ENCODE measurements at regions not wholly inside any gene's neighbourhood (a gene's known extent, or its start where the extent isn't known, plus 50 kb on each side); places are given as distances from the start of the nearest gene placed in this dataset.

- Histone ChIP-seq H3K4me3 (no peak overlapping the region), H3K27ac (no peak overlapping the region), H3K4me1 (no peaks in the 10 kb centered on the region), H3K27me3 (peaks cover 0 to 2% of the 10 kb centered on the region in 2 donors), H3K36me3 (no peaks in the 10 kb centered on the region), H3K9me3 (no peaks in the 10 kb centered on the region)
- TF ChIP-seq CTCF (IDR thresholded peaks at IDR 0.05) (no peak), EP300 (IDR thresholded peaks at IDR 0.05) (no peak), POLR2A (IDR thresholded peaks at IDR 0.05) (no peak)
- no peak for DNase-seq (ENCODE audit: low spot score in 2 of 2)
- WGBS, 2 donors: 63 to 66% methylated on average over 9 of the region's 9 CpGs
These were observed 761.1 kb downstream of the BRD1 start for GRCh38 chr22:49066619-49067018.

- no peak for TF ChIP-seq POLR2A (IDR thresholded peaks at IDR 0.05)
- TF ChIP-seq EP300 (IDR thresholded peaks at IDR 0.05): no peak
- no peak for TF ChIP-seq CTCF (IDR thresholded peaks at IDR 0.05)
- Histone ChIP-seq H3K9me3 (no peaks in the 10 kb centered on the region), H3K36me3 (no peaks in the 10 kb centered on the region), H3K27ac (no peak overlapping the region), H3K4me1 (no peaks in the 10 kb centered on the region), H3K4me3 (no peak overlapping the region), H3K27me3 (peaks cover 0 to 10% of the 10 kb centered on the region in 2 donors)
- WGBS, 2 donors: 76 to 83% methylated on average over 6 to 7 of the region's 7 CpGs
- DNase-seq (ENCODE audit: low spot score in 2 of 2): no peak
These were observed 762.8 kb downstream of the BRD1 start for GRCh38 chr22:49064836-49065235.

GRCh38 chr22:49063545-49063890 is 764.2 kb downstream of the BRD1 start:
- no peaks in the 10 kb centered on the region for H3K9me3 ChIP-seq
- H3K27ac ChIP-seq: no peak overlapping the region
- no peak for DNase-seq (ENCODE audit: low spot score in 2 of 2)
- no peak for TF ChIP-seq CTCF (IDR thresholded peaks at IDR 0.05)
- TF ChIP-seq POLR2A (IDR thresholded peaks at IDR 0.05): no peak
- no peak for TF ChIP-seq EP300 (IDR thresholded peaks at IDR 0.05)
- H3K4me3 ChIP-seq: no peak overlapping the region
- H3K36me3 ChIP-seq: no peaks in the 10 kb centered on the region
- peaks cover 0 to 10% of the 10 kb centered on the region in 2 donors for H3K27me3 ChIP-seq
- H3K4me1 ChIP-seq: no peaks in the 10 kb centered on the region
- 77 to 82% methylated on average over 3 to 4 of the region's 4 CpGs for WGBS, 2 donors

GRCh38 chr22:49062802-49063544 is 764.7 kb downstream of the BRD1 start:
- 42 to 48% methylated on average over 12 of the region's 12 CpGs for WGBS, 2 donors
- Histone ChIP-seq H3K4me3 (no peak overlapping the region), H3K27ac (no peak overlapping the region), H3K9me3 (no peaks in the 10 kb centered on the region), H3K36me3 (no peaks in the 10 kb centered on the region), H3K4me1 (no peaks in the 10 kb centered on the region), H3K27me3 (peaks cover 0 to 10% of the 10 kb centered on the region in 2 donors)
- no peak for TF ChIP-seq POLR2A (IDR thresholded peaks at IDR 0.05)
- no peak for TF ChIP-seq CTCF (IDR thresholded peaks at IDR 0.05)
- no peak for TF ChIP-seq EP300 (IDR thresholded peaks at IDR 0.05)
- no peak for DNase-seq (ENCODE audit: low spot score in 2 of 2)

- 70 to 75% methylated on average over 16 to 17 of the region's 17 CpGs for WGBS, 2 donors
- no peaks in the 10 kb centered on the region for H3K36me3 ChIP-seq
- DNase-seq (ENCODE audit: low spot score in 2 of 2): no peak
- H3K4me3 ChIP-seq: no peak overlapping the region
- no peak for TF ChIP-seq POLR2A (IDR thresholded peaks at IDR 0.05)
- no peak for TF ChIP-seq CTCF (IDR thresholded peaks at IDR 0.05)
- no peak for TF ChIP-seq EP300 (IDR thresholded peaks at IDR 0.05)
- no peak overlapping the region for H3K27ac ChIP-seq
- no peaks in the 10 kb centered on the region for H3K9me3 ChIP-seq
- no peaks in the 10 kb centered on the region for H3K4me1 ChIP-seq
- H3K27me3 ChIP-seq: peaks cover 0 to 10% of the 10 kb centered on the region in 2 donors
These were observed 765.4 kb downstream of the BRD1 start for GRCh38 chr22:49062155-49062801.

Measured in tibial nerve (tissue), 4 donors.